ENCODE measurements at regions not wholly inside any gene's neighbourhood (a gene's known extent, or its start where the extent isn't known, plus 50 kb on each side); places are given as distances from the start of the nearest gene placed in this dataset.

DNA sequence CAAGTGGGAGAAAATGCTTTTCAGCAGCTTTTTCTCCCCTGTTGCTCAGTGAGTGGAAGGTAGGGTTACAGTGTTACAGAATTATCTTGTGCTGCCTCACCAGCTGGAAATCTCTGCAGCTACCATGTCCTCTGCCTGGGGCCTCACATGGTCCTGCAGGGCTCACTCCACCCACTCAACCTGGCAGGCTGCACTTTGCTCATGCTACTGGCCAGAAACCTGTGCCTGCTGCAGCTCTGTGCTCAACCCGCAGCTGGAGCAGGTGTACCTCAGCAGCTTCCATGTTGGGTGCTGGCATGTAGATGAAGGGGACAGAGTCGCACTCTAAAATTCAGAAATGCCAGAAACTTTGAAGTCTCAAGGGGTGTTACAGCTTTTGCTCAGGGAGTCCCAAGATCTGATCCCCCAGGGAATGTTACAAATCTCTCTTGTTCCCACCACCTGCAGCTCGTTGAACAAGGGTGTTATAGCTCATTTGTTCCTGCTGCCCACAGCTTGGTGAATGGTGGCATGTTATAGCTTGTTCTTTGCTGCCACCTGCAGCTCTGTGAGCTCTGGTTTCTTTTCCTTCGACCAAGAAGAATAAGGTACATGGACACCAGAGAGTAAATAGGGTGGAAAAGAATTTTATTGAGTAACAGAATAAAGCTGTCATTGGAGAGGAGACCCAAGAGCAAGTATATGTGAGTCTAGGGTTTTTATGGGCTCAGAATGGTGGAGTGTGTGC lies 845.8 kb downstream of the TECRL start:
- H4K8ac ChIP-seq (ENCODE audit: low read depth in 2 of 2, low read length in 2 of 2), result no peak overlapping the region
- no peak overlapping the region for H3K27ac ChIP-seq (ENCODE audit: insufficient read depth, low read length)
- H3K23ac ChIP-seq (ENCODE audit: low read depth, low read length), result no peak overlapping the region
- no peak overlapping the region for H2BK120ac ChIP-seq (ENCODE audit: low read depth, low read length)
- H2BK5ac ChIP-seq (ENCODE audit: low read depth, low read length, poor library complexity, severe bottlenecking), result no peak overlapping the region
- H3K9me3 ChIP-seq (ENCODE audit: control insufficient read depth, insufficient read depth, low read length), result peaks cover 9% of the 10 kb centered on the region
- no peak overlapping the region for H2AK9ac ChIP-seq (replicated peaks; ENCODE audit: low read depth, low read length, poor library complexity)
- no peak overlapping the region for H2AK5ac ChIP-seq (ENCODE audit: low read depth, low read length)
- H2AFZ ChIP-seq (replicated peaks; ENCODE audit: low read length, poor library complexity), result no peak overlapping the region
- no peak overlapping the region for H3K14ac ChIP-seq (replicated peaks; ENCODE audit: low read depth, low read length)
- no peaks in the 10 kb centered on the region for H3K9me1 ChIP-seq (ENCODE audit: insufficient read depth, low read length)
- no peaks in the 10 kb centered on the region for H4K20me1 ChIP-seq (ENCODE audit: insufficient read depth, low read length)
- H2BK20ac ChIP-seq (ENCODE audit: low read depth, low read length), result no peak overlapping the region
- no peak overlapping the region for H4K91ac ChIP-seq (ENCODE audit: insufficient read depth, low read depth, low read length)
- H3K79me1 ChIP-seq (ENCODE audit: low read depth in 1 of 2, low read length in 2 of 2), result no peaks in the 10 kb centered on the region
- 20% methylated on average over 1 of the region's 4 CpGs; no CpG with 5 or more reads in 1 of the 2 experiments for WGBS, 2 experiments (ENCODE audit: extremely low coverage in 2 of 2, insufficient read length in 1 of 2)
- H3K4me3 ChIP-seq (ENCODE audit: insufficient read depth, low read depth, low read length), result no peak overlapping the region
- TF ChIP-seq MXI1 (IDR thresholded peaks at IDR 0.05; ENCODE audit: borderline replicate concordance, low read depth, low read length) (no peak), SMC3 (IDR thresholded peaks at IDR 0.05; ENCODE audit: low read depth, low read length) (no peak), NFE2L2 (IDR thresholded peaks at IDR 0.05; ENCODE audit: low read depth, low read length) (no peak), RAD21 (IDR thresholded peaks at IDR 0.05; ENCODE audit: low read length) (no peak), CTCF (conservative IDR thresholded peaks at IDR 0.05; ENCODE audit: low read depth, low read length) (no peak), MAFK (IDR thresholded peaks at IDR 0.05; ENCODE audit: low read depth, low read length) (no peak), BHLHE40 (IDR thresholded peaks at IDR 0.05; ENCODE audit: low read depth, low read length) (no peak), CHD1 (IDR thresholded peaks at IDR 0.05; ENCODE audit: low read depth, low read length) (no peak), ELK1 (IDR thresholded peaks at IDR 0.05; ENCODE audit: borderline replicate concordance, low read depth, low read length) (no peak), FOS (IDR thresholded peaks at IDR 0.05; ENCODE audit: low read depth, low read length) (no peak), POLR2A (IDR thresholded peaks at IDR 0.05; ENCODE audit: low read depth, low read length) (no peak), RCOR1 (IDR thresholded peaks at IDR 0.05; ENCODE audit: insufficient replicate concordance, low read length) (no peak), CEBPB (IDR thresholded peaks at IDR 0.05; ENCODE audit: low read depth, low read length) (no peak), RFX5 (IDR thresholded peaks at IDR 0.05; ENCODE audit: low read depth, low read length) (no peak), MAZ (IDR thresholded peaks at IDR 0.05; ENCODE audit: borderline replicate concordance, low read depth, low read length) (no peak)
- TF ChIP-seq, protein P1, sequence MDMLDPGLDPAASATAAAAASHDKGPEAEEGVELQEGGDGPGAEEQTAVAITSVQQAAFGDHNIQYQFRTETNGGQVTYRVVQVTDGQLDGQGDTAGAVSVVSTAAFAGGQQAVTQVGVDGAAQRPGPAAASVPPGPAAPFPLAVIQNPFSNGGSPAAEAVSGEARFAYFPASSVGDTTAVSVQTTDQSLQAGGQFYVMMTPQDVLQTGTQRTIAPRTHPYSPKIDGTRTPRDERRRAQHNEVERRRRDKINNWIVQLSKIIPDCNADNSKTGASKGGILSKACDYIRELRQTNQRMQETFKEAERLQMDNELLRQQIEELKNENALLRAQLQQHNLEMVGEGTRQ (IDR thresholded peaks at IDR 0.05; ENCODE audit: low read depth, low read length), result no peak
- intact Hi-C loops (cut with micrococcal nuclease) (no loop called here), dilution Hi-C loops (cut with HindIII; ENCODE audit: low sequenced_read_pairs, unreplicated experiment) (no loop called here), in situ Hi-C loops (cut with MboI; ENCODE audit: low sequenced_read_pairs) (no loop called here)
- ChIA-PET POLR2A (ENCODE audit: unreplicated experiment) (no interaction called here), CTCF (no interaction called here)
- no peak overlapping the region for H4K5ac ChIP-seq (ENCODE audit: low read depth, low read length)
- H2BK15ac ChIP-seq (ENCODE audit: low read depth, low read length), result no peak overlapping the region
- H3K4me1 ChIP-seq (ENCODE audit: control insufficient read depth, insufficient read depth, low read length), result no peaks in the 10 kb centered on the region
- H3K18ac ChIP-seq (ENCODE audit: low read depth, low read length), result no peak overlapping the region
- ATAC-seq (ENCODE audit: low read depth), result no peak
- no peaks in the 10 kb centered on the region for H3K36me3 ChIP-seq (ENCODE audit: control insufficient read depth, insufficient read depth, low read length)
- no TSS peak for BruUV-seq (replicated peaks)
- H3K27me3 ChIP-seq (ENCODE audit: control insufficient read depth, insufficient read depth, low read length), result no peaks in the 10 kb centered on the region
- H3K56ac ChIP-seq (ENCODE audit: extremely low read depth, insufficient read depth, low read length), result no peak overlapping the region
- DNase-seq, result no peak
- no peak overlapping the region for H3K4me2 ChIP-seq (ENCODE audit: low read depth, low read length)
- H3K9ac ChIP-seq (ENCODE audit: low read depth, low read length), result no peak overlapping the region
- no peak overlapping the region for H3K4ac ChIP-seq (ENCODE audit: low read depth, low read length)

All from IMR-90 (cell line).